Nephron progenitor cell (in vitro differentiated cells): ENCODE measurements at regions not wholly inside any gene's neighbourhood (a gene's known extent, or its start where the extent isn't known, plus 50 kb on each side); places are given as distances from the start of the nearest gene placed in this dataset.
A peak's percentile ranks its signal among the peaks of the same experiment; 100 is the strongest.

Experiments used
- DNase-seq: peaks from one replicate; pipeline ENCODE4 v3.0.0; 2021
- H3K27ac Mint-ChIP-seq: 2 replicates; pipeline ENCODE4 v1.8.0; 2021; ENCODE audit warnings: mild to moderate bottlenecking, moderate library complexity, mixed read lengths
- H3K27me3 Mint-ChIP-seq: 2 replicates; pipeline ENCODE4 v1.8.0; 2021; ENCODE audit warnings: mild to moderate bottlenecking, low read depth, mixed read lengths; ENCODE audit not compliant: poor library complexity
- H3K36me3 Mint-ChIP-seq: 2 replicates; pipeline ENCODE4 v1.8.0; 2021; ENCODE audit warnings: low read depth, mixed read lengths
- H3K4me1 Mint-ChIP-seq: 2 replicates; pipeline ENCODE4 v1.8.0; 2021; ENCODE audit warnings: mixed read lengths
- H3K4me3 Mint-ChIP-seq: 2 replicates; pipeline ENCODE4 v1.8.0; 2021; ENCODE audit warnings: mild to moderate bottlenecking, moderate library complexity, mixed read lengths
- H3K9me3 Mint-ChIP-seq: 2 replicates; pipeline ENCODE4 v1.8.0; 2021; ENCODE audit warnings: mild to moderate bottlenecking, moderate library complexity, mixed read lengths
- CTCF ChIP-seq: fragments of 200-600 bp; sonication (generic); IDR thresholded peaks from 2 replicates; pipeline ENCODE4 v1.5.0; 2021; ENCODE audit warnings: antibody characterized with exemption

GRCh38 chr4:175447016-175447415 lies 365.0 kb downstream of the GPM6A start:
- no peak for DNase-seq
- Mint-ChIP-seq H3K4me3 (no peak overlapping the region), H3K27ac (no peak overlapping the region), H3K9me3 (no peaks in the 10 kb centered on the region), H3K36me3 (no peaks in the 10 kb centered on the region), H3K27me3 (no peaks in the 10 kb centered on the region), H3K4me1 (no peaks in the 10 kb centered on the region)
- TF ChIP-seq CTCF = no peak

GRCh38 chr4:175450446-175450845 lies 361.6 kb downstream of the GPM6A start:
- no peak for TF ChIP-seq CTCF
- Mint-ChIP-seq H3K9me3 (peaks cover 11% of the 10 kb centered on the region), H3K36me3 (no peaks in the 10 kb centered on the region), H3K27me3 (no peaks in the 10 kb centered on the region), H3K4me3 (no peak overlapping the region), H3K4me1 (peaks cover 6% of the 10 kb centered on the region), H3K27ac (no peak overlapping the region)
- DNase-seq = no peak

- peaks cover 6% of the 10 kb centered on the region for H3K4me1 Mint-ChIP-seq
- no peak for DNase-seq
- H3K36me3 Mint-ChIP-seq = no peaks in the 10 kb centered on the region
- H3K4me3 Mint-ChIP-seq = no peak overlapping the region
- H3K27ac Mint-ChIP-seq = no peak overlapping the region
- no peak for TF ChIP-seq CTCF
- H3K27me3 Mint-ChIP-seq = no peaks in the 10 kb centered on the region
- peaks cover 21% of the 10 kb centered on the region for H3K9me3 Mint-ChIP-seq
These were observed 360.7 kb downstream of the GPM6A start for GRCh38 chr4:175451238-175451965.

- Mint-ChIP-seq H3K27me3 (no peaks in the 10 kb centered on the region), H3K36me3 (no peaks in the 10 kb centered on the region), H3K4me3 (no peak overlapping the region), H3K9me3 (peaks cover 24% of the 10 kb centered on the region), H3K4me1 (peaks cover 6% of the 10 kb centered on the region), H3K27ac (peak overlapping the region; percentile 65)
- no peak for TF ChIP-seq CTCF
- no peak for DNase-seq
These were observed 358.6 kb downstream of the GPM6A start for GRCh38 chr4:175453456-175453855.

- Mint-ChIP-seq H3K36me3 (no peaks in the 10 kb centered on the region), H3K4me3 (no peak overlapping the region), H3K27me3 (no peaks in the 10 kb centered on the region), H3K9me3 (peaks cover 24% of the 10 kb centered on the region), H3K27ac (no peak overlapping the region), H3K4me1 (peaks cover 6% of the 10 kb centered on the region)
- no peak for DNase-seq
- TF ChIP-seq CTCF = no peak
These were observed 355.9 kb downstream of the GPM6A start for GRCh38 chr4:175456131-175456530.

GRCh38 chr4:175457956-175458355 lies 354.1 kb downstream of the GPM6A start:
- H3K27ac Mint-ChIP-seq = no peak overlapping the region
- DNase-seq = no peak
- no peak for TF ChIP-seq CTCF
- no peaks in the 10 kb centered on the region for H3K36me3 Mint-ChIP-seq
- H3K4me1 Mint-ChIP-seq = peaks cover 6% of the 10 kb centered on the region
- H3K27me3 Mint-ChIP-seq = no peaks in the 10 kb centered on the region
- peaks cover 24% of the 10 kb centered on the region for H3K9me3 Mint-ChIP-seq
- H3K4me3 Mint-ChIP-seq = no peak overlapping the region
